ENCODE measurements at regions not wholly inside any gene's neighbourhood (a gene's known extent, or its start where the extent isn't known, plus 50 kb on each side); places are given as distances from the start of the nearest gene placed in this dataset.
A peak's percentile ranks its signal among the peaks of the same experiment; 100 is the strongest.
"Not testable (repeated sequence)": the region's sequence is repeated elsewhere in the genome, so short reads cannot be mapped to it uniquely, and the experiment has no call there.

DNA sequence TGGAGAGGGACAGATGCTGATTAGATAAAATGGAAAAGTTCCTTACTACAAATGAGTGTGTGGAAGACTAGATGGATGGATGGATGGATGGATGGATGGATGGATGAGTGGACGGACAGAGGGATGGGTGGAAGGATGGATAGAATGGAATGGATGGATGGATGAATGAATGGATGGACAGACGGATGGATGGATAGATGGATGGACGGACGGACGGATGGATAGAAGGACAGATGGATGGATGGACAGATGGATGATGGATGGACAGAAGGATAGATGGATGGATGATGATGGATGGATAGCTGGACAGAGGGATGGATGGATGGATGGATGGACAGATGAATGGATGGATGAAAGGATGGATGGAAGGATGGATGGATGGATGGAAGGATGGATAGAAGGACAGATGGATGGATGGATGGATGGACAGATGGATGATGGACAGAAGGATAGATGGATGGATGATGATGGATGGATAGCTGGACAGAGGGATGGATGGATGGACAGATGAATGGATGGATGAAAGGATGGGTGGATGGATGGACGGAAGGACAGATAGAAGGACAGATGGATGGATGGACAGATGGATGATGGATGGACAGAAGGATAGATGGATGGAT, 118.6 kb upstream of the CIBAR2 start:
- not testable (repeated sequence) for DNase-seq (ENCODE audit: low read depth); H3K9me3 ChIP-seq (ENCODE audit: control insufficient read depth, low read length); H3K9ac ChIP-seq (ENCODE audit: low read length); H3K4me3 ChIP-seq (ENCODE audit: low read length); H3K27me3 ChIP-seq (replicated peaks; ENCODE audit: control insufficient read depth, insufficient read depth, low read length); H3K36me3 ChIP-seq (ENCODE audit: control insufficient read depth, insufficient read depth, low read length, severe bottlenecking)
- H3K4me1 ChIP-seq (ENCODE audit: control insufficient read depth, insufficient read depth, low read length): peaks cover 40% of the 10 kb centered on the region

DNA sequence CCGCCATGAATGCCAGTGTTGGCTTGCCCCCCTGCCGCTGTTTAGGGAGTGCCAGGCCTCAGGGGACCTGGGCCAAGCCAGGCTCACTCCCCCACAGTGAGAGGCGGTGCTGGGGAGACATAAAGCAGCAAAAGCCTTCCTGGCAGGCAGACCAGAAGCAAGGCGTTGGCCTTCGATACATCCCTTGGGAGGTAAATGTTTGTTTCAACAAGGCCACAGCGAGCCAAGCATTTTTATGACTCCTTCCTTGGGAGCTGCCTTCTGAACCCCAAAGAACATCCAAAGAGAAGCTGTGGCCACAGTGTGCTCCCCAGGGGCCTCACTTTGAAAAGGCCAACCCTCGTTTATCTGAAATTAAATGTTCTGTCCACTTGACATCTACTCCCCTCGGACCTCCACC, 119.7 kb upstream of the CIBAR2 start:
- Histone ChIP-seq H3K9ac (ENCODE audit: low read length) (no peak overlapping the region), H3K4me1 (ENCODE audit: control insufficient read depth, insufficient read depth, low read length) (peaks cover 50% of the 10 kb centered on the region), H3K9me3 (ENCODE audit: control insufficient read depth, low read length) (no peaks in the 10 kb centered on the region), H3K4me3 (ENCODE audit: low read length) (peak overlapping the region; percentile 43), H3K27me3 (replicated peaks; ENCODE audit: control insufficient read depth, insufficient read depth, low read length) (no peaks in the 10 kb centered on the region), H3K36me3 (ENCODE audit: control insufficient read depth, insufficient read depth, low read length, severe bottlenecking) (no peaks in the 10 kb centered on the region)
- DNase-seq (ENCODE audit: low read depth): no peak

DNA sequence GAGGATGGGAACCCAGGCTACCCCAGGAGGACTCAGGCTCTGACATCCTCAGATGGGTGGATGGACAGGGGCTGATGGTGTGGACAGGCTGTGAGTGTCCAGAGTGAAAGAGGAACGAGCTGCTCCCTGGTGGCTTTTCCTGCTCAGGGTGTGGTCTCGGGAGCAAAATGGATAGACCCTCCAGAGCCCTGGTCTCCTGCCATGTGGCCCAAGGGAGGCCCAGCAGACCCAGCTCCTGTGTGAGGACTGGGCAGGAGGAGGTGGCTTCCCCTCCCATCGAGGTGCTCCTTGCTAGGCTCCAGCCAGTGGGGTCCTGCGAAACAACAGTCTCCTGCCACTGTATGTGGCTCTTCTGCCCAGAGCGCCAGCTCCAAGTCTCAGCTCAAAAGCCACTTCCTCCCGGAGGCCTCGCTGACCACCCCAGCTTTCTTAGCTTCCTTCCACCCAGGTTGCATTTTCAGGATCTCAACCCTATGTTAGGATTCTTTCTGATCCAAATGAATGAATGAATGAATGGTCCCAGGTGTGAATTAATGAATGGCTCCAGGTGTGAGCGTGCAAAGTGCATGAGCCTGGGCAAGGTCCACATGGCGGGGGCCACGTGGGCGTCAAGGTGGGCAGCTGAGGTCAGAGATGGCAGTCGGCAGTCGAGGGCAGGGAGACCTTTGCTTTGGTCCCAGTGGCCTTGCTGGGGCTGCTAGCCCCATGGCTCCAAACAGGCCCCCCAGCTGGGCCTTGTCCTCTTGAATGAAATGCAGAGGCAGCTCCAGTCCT, 120.3 kb upstream of the CIBAR2 start:
- Histone ChIP-seq H3K36me3 (ENCODE audit: control insufficient read depth, insufficient read depth, low read length, severe bottlenecking) (no peaks in the 10 kb centered on the region), H3K27me3 (replicated peaks; ENCODE audit: control insufficient read depth, insufficient read depth, low read length) (no peaks in the 10 kb centered on the region), H3K9me3 (ENCODE audit: control insufficient read depth, low read length) (no peaks in the 10 kb centered on the region), H3K4me1 (ENCODE audit: control insufficient read depth, insufficient read depth, low read length) (peaks cover 51% of the 10 kb centered on the region), H3K9ac (ENCODE audit: low read length) (peak overlapping the region; percentile 23), H3K4me3 (ENCODE audit: low read length) (peak overlapping the region; percentile 43)
- DNase-seq (ENCODE audit: low read depth): no peak

DNA sequence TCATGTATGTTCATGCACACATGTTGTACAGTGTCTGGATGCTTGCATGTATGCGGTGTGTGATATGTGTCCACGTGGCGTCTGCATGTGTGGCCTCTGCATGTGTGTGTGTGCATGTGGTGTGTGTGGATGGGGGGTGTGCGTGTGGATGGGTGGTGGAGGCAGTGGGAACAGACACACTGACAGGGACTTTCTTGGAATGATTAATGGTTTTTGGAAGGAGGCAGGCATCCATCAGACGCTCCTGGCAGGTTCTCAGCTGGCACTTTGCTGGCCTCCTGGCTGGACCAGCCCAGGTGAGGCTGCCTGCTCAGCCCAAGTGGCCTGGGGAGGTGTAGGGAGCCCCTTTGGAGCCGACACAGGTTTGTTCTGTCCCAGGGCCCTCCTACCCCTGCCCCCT, 121.2 kb upstream of the CIBAR2 start:
- no peak for DNase-seq (ENCODE audit: low read depth)
- Histone ChIP-seq H3K9me3 (ENCODE audit: control insufficient read depth, low read length) (no peaks in the 10 kb centered on the region), H3K36me3 (ENCODE audit: control insufficient read depth, insufficient read depth, low read length, severe bottlenecking) (no peaks in the 10 kb centered on the region), H3K4me3 (ENCODE audit: low read length) (no peak overlapping the region), H3K4me1 (ENCODE audit: control insufficient read depth, insufficient read depth, low read length) (peaks cover 50% of the 10 kb centered on the region), H3K9ac (ENCODE audit: low read length) (no peak overlapping the region), H3K27me3 (replicated peaks; ENCODE audit: control insufficient read depth, insufficient read depth, low read length) (no peaks in the 10 kb centered on the region)

DNA sequence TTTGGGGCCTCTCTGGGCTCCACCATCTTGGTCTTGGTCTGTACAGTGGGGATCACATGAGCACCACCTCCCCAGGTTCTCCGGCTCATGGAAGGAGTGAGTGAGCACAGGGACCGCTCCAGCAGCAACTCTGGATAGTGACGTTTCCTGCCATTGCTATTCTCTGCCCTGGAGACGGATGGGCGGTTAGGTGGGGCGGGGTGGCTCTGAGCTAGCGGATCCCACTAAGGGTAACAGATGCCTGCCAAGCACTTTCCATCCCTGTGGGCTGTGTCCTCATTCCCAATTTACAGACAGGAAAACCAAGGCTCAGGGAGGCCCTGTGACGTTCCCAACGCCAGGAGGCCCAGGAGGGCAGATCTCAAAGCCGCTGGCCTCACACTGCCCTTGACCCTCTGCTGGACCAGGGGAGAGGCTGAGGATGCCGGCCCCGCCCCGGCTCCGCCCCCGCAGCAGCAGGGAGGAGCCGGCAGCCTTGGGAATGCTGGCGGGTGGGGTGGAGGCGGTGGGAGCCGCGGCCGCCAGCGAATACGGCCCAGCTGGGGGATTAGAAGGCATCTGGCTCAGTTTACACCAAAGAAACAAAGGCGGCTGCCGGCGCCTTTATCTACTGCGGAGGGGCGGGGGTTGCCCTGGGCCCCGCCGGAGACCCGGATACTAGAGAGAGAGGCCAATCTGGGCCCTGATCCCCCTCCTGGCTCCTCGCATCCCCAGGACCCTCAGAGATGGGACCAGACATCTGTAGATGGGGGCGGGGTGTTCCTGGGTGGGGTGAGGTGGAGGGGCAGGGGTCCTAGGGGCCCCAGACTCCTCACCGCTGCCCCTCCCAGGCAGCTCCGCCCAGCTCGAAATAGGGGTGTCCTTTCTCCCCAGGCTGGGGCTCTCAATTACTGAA, 122.3 kb upstream of the CIBAR2 start:
- Histone ChIP-seq H3K36me3 (ENCODE audit: control insufficient read depth, insufficient read depth, low read length, severe bottlenecking) (no peaks in the 10 kb centered on the region), H3K27me3 (replicated peaks; ENCODE audit: control insufficient read depth, insufficient read depth, low read length) (no peaks in the 10 kb centered on the region), H3K4me3 (ENCODE audit: low read length) (peak overlapping the region; percentile 12), H3K9me3 (ENCODE audit: control insufficient read depth, low read length) (no peaks in the 10 kb centered on the region), H3K4me1 (ENCODE audit: control insufficient read depth, insufficient read depth, low read length) (peaks cover 48% of the 10 kb centered on the region), H3K9ac (ENCODE audit: low read length) (no peak overlapping the region)
- peak; percentile 93 for DNase-seq (ENCODE audit: low read depth)

DNA sequence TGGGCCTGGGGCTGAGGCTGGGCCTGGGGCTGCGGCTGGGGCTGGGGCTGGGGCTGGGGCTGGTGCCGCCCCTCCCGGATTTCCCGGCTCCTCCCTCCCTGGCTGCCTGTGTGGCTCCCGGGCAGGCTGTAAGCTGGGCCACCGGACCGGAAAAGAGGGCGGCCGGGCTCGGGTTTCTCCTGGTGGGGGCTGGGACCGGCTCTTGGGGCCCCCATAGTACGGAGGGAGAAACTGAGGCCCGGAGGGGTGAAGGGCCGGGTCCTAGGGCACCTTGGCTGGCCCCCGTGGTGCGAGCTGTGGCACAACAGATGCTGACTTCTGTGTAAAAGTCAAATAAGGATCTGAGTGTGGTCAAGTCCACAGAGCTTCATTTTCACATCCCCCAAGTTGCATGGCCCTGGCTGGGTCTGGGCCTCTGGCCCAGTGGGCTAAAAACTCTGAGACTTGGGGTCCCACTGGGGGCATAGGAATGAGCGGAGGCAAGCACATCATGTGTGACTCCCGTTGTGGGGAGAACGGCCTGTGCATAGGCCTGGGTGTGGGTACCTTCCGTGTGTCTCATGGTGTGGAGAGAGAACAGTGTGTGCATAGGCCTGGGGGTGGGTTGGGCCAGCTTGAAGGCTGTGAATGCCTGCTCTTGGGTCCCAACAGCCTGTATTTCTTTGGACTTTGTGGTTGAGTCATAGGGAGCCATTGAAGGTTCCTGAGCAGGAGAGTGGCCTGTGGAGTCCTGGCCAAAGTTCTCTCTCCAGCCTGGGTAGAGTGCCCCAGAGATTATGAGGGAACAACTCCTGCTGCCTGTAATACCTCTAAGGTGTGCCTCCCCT, 123.9 kb upstream of the CIBAR2 start:
- DNase-seq (ENCODE audit: low read depth): no peak
- Histone ChIP-seq H3K27me3 (replicated peaks; ENCODE audit: control insufficient read depth, insufficient read depth, low read length) (no peaks in the 10 kb centered on the region), H3K9me3 (ENCODE audit: control insufficient read depth, low read length) (no peaks in the 10 kb centered on the region), H3K9ac (ENCODE audit: low read length) (peak overlapping the region; percentile 58), H3K36me3 (ENCODE audit: control insufficient read depth, insufficient read depth, low read length, severe bottlenecking) (no peaks in the 10 kb centered on the region), H3K4me1 (ENCODE audit: control insufficient read depth, insufficient read depth, low read length) (peaks cover 48% of the 10 kb centered on the region), H3K4me3 (ENCODE audit: low read length) (peak overlapping the region; percentile 22)

DNA sequence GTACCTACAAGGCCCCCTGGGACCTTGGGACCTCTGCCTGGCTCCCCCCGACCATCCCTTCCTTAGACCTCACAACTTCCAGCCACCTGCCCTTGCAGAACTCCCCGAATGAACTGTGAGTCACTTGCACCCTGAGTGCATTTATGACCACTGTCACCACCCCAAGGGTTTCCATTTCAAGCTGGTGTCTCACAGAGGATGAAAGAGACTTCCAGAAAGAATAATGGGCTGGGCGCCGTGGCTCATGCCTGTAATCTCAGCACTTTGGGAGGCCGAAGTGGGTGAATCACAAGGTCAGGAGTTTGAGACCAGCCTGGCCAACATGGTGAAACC, 124.5 kb upstream of the CIBAR2 start:
- H3K9me3 ChIP-seq (ENCODE audit: control insufficient read depth, low read length): no peaks in the 10 kb centered on the region
- no peaks in the 10 kb centered on the region for H3K27me3 ChIP-seq (replicated peaks; ENCODE audit: control insufficient read depth, insufficient read depth, low read length)
- no peak for DNase-seq (ENCODE audit: low read depth)
- H3K36me3 ChIP-seq (ENCODE audit: control insufficient read depth, insufficient read depth, low read length, severe bottlenecking): no peaks in the 10 kb centered on the region
- H3K9ac ChIP-seq (ENCODE audit: low read length): no peak overlapping the region
- no peak overlapping the region for H3K4me3 ChIP-seq (ENCODE audit: low read length)
- H3K4me1 ChIP-seq (ENCODE audit: control insufficient read depth, insufficient read depth, low read length): peaks cover 43% of the 10 kb centered on the region

DNA sequence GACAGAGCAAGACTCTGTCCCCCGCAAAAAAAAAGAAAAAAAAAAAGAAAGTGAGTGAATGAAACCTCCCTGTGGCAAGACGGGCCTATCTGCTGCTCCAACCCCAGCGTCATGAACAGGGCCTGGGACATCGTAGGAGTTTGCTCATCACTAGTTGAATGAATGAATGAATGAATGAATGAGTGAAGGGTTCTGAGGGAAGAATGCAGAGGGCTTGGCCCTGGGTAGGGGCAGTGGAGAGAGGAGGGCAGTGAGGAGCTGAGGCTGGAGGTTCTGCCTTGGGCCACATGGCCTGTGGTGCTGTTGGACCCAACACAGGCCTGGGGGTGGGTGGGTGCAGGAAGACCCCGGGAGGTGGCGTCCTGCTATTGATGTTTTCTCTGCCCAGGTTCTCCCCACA, 125.5 kb upstream of the CIBAR2 start:
- Histone ChIP-seq H3K36me3 (ENCODE audit: control insufficient read depth, insufficient read depth, low read length, severe bottlenecking) (no peaks in the 10 kb centered on the region), H3K9me3 (ENCODE audit: control insufficient read depth, low read length) (no peaks in the 10 kb centered on the region), H3K4me3 (ENCODE audit: low read length) (no peak overlapping the region), H3K4me1 (ENCODE audit: control insufficient read depth, insufficient read depth, low read length) (peaks cover 33% of the 10 kb centered on the region), H3K9ac (ENCODE audit: low read length) (peak overlapping the region; percentile 49), H3K27me3 (replicated peaks; ENCODE audit: control insufficient read depth, insufficient read depth, low read length) (no peaks in the 10 kb centered on the region)
- no peak for DNase-seq (ENCODE audit: low read depth)

DNA sequence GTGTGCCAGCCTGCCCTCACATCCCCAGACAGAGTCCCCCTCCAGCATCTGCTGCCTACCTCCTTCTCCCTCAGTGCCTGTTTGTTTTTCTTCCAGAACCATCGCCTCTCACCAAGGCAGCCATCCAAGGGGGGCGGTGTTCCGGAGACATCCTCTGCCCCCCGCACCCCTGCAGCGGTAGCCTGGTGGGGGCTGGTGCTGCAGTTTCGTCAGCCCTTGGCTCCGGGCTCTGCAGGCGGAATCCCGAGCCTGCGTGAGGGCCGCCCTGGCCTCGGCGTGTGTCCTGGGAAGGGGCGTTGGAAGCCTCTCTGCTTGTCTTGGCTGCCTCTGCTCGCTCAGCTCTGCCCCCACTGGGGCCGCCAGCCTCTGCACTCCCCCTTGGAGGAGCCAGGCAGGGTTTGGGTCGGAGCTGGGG, 126.0 kb upstream of the CIBAR2 start:
- no peak overlapping the region for H3K4me3 ChIP-seq (ENCODE audit: low read length)
- H3K9ac ChIP-seq (ENCODE audit: low read length): peak overlapping the region; percentile 49
- H3K27me3 ChIP-seq (replicated peaks; ENCODE audit: control insufficient read depth, insufficient read depth, low read length): no peaks in the 10 kb centered on the region
- no peaks in the 10 kb centered on the region for H3K36me3 ChIP-seq (ENCODE audit: control insufficient read depth, insufficient read depth, low read length, severe bottlenecking)
- H3K4me1 ChIP-seq (ENCODE audit: control insufficient read depth, insufficient read depth, low read length): peaks cover 30% of the 10 kb centered on the region
- peak; percentile 69 for DNase-seq (ENCODE audit: low read depth)
- H3K9me3 ChIP-seq (ENCODE audit: control insufficient read depth, low read length): no peaks in the 10 kb centered on the region

DNA sequence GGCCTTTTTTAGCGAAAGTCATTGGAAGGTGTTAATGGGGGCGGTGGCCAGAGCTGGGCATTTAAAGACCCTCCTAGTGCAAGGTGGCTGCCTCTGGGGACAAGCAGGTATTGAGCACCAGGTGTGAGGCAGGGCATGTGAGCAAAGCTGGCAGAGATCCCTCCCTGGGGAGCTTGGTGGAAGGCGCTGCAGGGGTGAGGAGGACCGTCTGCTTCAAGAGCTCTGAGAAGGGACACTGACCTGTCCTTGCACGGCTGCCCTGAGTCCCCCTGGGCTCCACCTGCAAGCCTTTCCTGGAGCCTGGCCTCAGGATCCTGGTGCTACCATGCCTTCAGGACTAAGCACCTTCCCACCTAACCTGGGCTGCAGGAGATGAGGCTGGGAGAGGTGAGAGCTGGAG, 127.0 kb upstream of the CIBAR2 start:
- H3K27me3 ChIP-seq (replicated peaks; ENCODE audit: control insufficient read depth, insufficient read depth, low read length): no peaks in the 10 kb centered on the region
- no peak for DNase-seq (ENCODE audit: low read depth)
- H3K9ac ChIP-seq (ENCODE audit: low read length): no peak overlapping the region
- H3K4me3 ChIP-seq (ENCODE audit: low read length): no peak overlapping the region
- H3K36me3 ChIP-seq (ENCODE audit: control insufficient read depth, insufficient read depth, low read length, severe bottlenecking): no peaks in the 10 kb centered on the region
- H3K4me1 ChIP-seq (ENCODE audit: control insufficient read depth, insufficient read depth, low read length): peaks cover 27% of the 10 kb centered on the region
- H3K9me3 ChIP-seq (ENCODE audit: control insufficient read depth, low read length): no peaks in the 10 kb centered on the region

DNA sequence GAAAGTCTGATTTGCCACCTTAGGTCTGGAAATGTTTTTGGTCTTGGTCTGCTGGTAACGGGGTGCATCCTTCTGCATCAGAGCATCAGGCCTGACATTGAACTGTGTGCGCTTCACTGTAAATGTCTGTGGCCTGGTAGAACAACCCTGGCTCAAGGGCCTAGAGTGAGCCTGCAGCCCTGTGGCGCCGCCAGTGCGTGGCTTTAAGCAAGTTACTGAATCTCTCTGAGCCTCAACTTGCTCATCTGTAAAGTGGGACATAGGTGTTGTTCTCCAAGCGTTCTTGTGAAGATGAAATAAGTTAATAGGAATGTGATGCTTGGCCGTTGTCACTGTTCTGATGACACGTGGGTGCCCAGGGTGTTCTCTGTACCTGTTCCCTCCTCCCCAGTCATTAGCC, 127.6 kb upstream of the CIBAR2 start:
- peaks cover 22% of the 10 kb centered on the region for H3K4me1 ChIP-seq (ENCODE audit: control insufficient read depth, insufficient read depth, low read length)
- H3K9me3 ChIP-seq (ENCODE audit: control insufficient read depth, low read length): no peaks in the 10 kb centered on the region
- H3K4me3 ChIP-seq (ENCODE audit: low read length): no peak overlapping the region
- no peak overlapping the region for H3K9ac ChIP-seq (ENCODE audit: low read length)
- no peaks in the 10 kb centered on the region for H3K36me3 ChIP-seq (ENCODE audit: control insufficient read depth, insufficient read depth, low read length, severe bottlenecking)
- H3K27me3 ChIP-seq (replicated peaks; ENCODE audit: control insufficient read depth, insufficient read depth, low read length): no peaks in the 10 kb centered on the region
- no peak for DNase-seq (ENCODE audit: low read depth)

All from adipocyte (in vitro differentiated cells).